BJ (cell line): ENCODE measurements at regions not wholly inside any gene's neighbourhood (a gene's known extent, or its start where the extent isn't known, plus 50 kb on each side); places are given as distances from the start of the nearest gene placed in this dataset.

ENCODE experiments used
- CTCF ChIA-PET: fragments of 350-600 bp; formaldehyde crosslinking; extraction: SDS; loops from one replicate; lab custom pipeline; 2021; ENCODE audit warnings: antibody characterized with exemption, inconsistent platforms; lab: Yijun Ruan, JAX
- POLR2A ChIA-PET: fragments of 300-600 bp; sonication (Branson Sonifier 250); formaldehyde crosslinking; extraction: SDS; loops from one replicate; lab custom pipeline; 2021; ENCODE audit warnings: antibody characterized with exemption; lab: Charles Lee
- DNase-seq: peaks from one replicate; pipeline ENCODE4 v3.0.0-alpha.2; 2011; ENCODE audit warnings: low read depth
- H3K27me3 ChIP-seq: 2 replicates; pipeline ENCODE4 v1.6.0; 2011; ENCODE audit warnings: low read length; ENCODE audit not compliant: control insufficient read depth, insufficient read depth
- H3K36me3 ChIP-seq: 2 replicates; pipeline ENCODE4 v1.5.1; 2011; ENCODE audit warnings: low read length; ENCODE audit not compliant: control insufficient read depth, insufficient read depth
- H3K4me3 ChIP-seq: 2 replicates; pipeline ENCODE4 v1.5.1; 2011; ENCODE audit warnings: low read depth, mild to moderate bottlenecking, control low read depth, low read length
- CTCF ChIP-seq: IDR thresholded peaks from 2 replicates; pipeline ENCODE4 v1.5.1; 2011; ENCODE audit warnings: low read depth, mild to moderate bottlenecking, control low read depth, inconsistent platforms, low read length, moderate library complexity; ENCODE audit not compliant: insufficient read depth

- no peak overlapping the region for H3K4me3 ChIP-seq
- H3K36me3 ChIP-seq: no peaks in the 10 kb centered on the region
- no peak for DNase-seq
- H3K27me3 ChIP-seq: no peaks in the 10 kb centered on the region
- CTCF ChIA-PET: no interaction called here
- POLR2A ChIA-PET: no interaction called here
- no peak for TF ChIP-seq CTCF
Observed at GRCh38 chr12:17591005-17591681, 498.9 kb downstream of the RERGL start.

- ChIA-PET CTCF (no interaction called here), POLR2A (no interaction called here)
- H3K27me3 ChIP-seq: no peaks in the 10 kb centered on the region
- no peak for DNase-seq
- H3K36me3 ChIP-seq: no peaks in the 10 kb centered on the region
- no peak overlapping the region for H3K4me3 ChIP-seq
- TF ChIP-seq CTCF: no peak
Observed at GRCh38 chr12:17588968-17589367, 501.0 kb downstream of the RERGL start.

GRCh38 chr12:17579205-17580026 is 510.6 kb downstream of the RERGL start:
- Histone ChIP-seq H3K27me3 (no peaks in the 10 kb centered on the region), H3K4me3 (no peak overlapping the region), H3K36me3 (no peaks in the 10 kb centered on the region)
- ChIA-PET POLR2A (no interaction called here), CTCF (no interaction called here)
- no peak for DNase-seq
- TF ChIP-seq CTCF: no peak

GRCh38 chr12:17577405-17577804 is 512.6 kb downstream of the RERGL start:
- DNase-seq: no peak
- no peak for TF ChIP-seq CTCF
- ChIA-PET POLR2A (no interaction called here), CTCF (no interaction called here)
- Histone ChIP-seq H3K36me3 (no peaks in the 10 kb centered on the region), H3K27me3 (no peaks in the 10 kb centered on the region), H3K4me3 (no peak overlapping the region)

- ChIA-PET POLR2A (no interaction called here), CTCF (no interaction called here)
- H3K27me3 ChIP-seq: no peaks in the 10 kb centered on the region
- H3K4me3 ChIP-seq: no peak overlapping the region
- no peak for TF ChIP-seq CTCF
- no peak for DNase-seq
- H3K36me3 ChIP-seq: no peaks in the 10 kb centered on the region
Observed at GRCh38 chr12:17572250-17572649, 517.7 kb downstream of the RERGL start.
